Activated CD8-positive, alpha-beta memory T cell treated with anti-CD3 and anti-CD28 coated beads, Interleukin-2, amount 50 U/mL, for 48 hours (primary cell): ENCODE measurements at regions not wholly inside any gene's neighbourhood (a gene's known extent, or its start where the extent isn't known, plus 50 kb on each side); places are given as distances from the start of the nearest gene placed in this dataset.

Source experiments
- DNase-seq: peaks from one replicate; pipeline ENCODE4 v3.0.0-alpha.2; 2020

DNA sequence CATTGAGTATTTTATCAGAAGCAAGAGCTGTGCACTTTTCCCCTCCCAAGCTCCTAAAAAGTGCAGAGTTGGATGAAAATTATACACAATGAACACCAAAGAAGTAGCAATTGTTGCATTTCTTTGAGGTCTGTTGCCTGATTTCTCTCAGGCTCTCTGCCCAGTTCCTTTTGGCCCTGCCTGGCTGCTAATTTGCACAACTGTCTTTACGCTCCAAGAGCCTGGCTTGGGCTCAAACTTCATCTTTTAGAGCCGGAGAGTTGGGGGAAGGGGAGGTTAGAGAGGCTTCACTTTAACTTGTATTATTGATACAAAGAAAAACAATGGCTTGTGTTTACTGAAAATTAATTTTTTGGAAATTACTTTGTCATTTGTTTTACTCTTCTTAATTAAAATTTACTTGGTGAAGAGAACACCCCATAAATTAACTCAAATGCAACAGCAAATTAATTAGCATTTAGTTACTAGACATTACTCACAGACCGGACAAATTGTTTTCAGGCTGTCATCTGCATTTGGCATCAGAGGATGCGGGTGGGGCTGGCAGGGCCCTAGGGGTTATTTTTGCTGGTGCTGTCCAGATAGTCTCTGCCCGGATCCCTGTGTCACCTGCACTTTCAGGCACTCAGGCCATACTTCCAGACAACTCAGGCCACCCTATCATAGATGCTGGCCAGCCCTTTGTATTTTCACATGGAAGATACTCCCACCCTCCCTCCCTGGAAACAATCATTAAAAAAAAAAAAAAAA lies 407.3 kb downstream of the NXPE2 start:
- no peak for DNase-seq

DNA sequence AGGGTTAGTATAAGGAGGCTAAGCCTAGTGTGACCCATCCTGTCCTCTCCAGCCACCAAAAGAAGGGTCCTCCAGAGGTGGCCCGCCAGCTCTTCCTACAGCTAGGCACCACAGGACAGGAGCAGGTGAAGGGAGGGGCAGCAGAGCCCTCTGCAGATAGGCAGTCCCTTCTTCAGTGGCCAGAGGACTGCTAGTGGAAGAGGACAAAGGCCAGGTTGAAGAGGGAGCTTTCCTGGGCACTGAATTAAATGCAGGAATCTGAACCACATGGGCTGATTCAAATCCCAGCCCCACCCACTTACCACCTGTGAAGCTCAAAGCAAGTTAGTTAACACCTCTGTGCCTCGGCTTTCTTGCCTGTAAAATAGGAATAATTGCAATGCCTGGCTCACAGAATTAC lies 409.5 kb downstream of the NXPE2 start:
- DNase-seq = no peak

DNA sequence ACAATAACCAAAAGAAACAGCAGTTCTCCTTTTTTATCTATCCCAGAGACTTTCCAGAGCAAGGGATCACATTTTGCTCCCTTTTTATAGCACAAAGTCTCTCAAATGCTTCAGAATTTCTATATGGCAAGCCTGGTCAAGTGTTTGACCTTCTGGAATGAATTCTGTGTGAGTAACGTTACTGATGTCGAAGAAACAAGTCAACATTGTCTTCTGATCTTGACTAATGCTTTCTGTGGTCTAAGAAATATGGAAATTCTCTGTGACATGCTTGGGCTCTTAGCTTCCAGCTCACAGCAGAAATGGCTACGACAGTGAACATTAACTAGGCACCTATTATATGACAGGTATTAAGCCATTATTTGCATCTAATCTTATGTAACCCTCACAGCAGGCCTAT lies 411.7 kb downstream of the CADM1 start:
- DNase-seq = no peak

DNA sequence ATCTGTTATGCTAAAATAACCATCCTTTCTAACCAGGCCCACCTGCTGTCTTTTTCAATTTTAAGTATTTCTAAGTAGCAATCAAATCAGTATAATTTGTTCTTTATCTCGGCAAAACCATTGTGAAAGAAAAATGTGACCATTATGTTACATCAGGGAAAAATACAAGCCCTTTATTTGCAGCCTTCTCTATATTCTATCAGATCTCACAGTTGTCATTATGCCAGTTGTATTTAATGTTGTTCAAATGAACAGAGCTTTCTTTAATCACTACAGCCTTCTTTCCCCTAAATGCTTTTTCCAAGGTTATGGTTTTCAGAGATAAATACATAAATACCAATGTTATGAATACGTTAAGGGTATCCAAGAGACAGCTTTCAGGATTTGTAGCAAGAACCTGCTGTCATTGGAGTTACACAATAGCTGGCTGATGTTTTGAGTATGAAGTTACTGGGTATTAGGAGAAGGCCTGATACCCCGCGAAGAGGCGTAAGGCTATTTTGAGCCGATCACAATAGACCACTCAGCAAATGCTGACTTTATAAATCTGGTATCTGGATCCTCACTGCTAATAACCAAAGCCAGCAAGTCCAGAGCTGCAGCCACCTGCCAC lies 406.3 kb downstream of the CADM1 start:
- no peak for DNase-seq

DNA sequence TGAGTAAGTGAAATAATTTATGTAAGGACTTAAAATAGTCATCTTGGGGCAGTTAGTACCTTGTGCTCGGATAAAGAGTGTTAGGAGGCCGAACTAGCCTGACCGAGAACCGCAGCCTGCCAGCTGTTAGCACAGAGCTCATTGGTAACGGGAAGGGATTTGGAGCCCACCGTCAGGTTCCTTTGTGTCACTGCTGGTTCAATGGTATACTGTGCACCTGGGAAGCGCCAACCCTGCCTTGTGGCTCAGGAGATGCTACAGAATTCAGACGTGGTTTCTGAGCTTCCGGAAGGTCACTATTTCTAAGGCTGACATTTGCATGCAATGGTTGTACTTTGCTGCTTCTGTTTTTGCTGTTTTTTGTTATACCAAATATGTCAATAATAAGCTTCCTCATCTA lies 403.5 kb downstream of the CADM1 start:
- DNase-seq = no peak

DNA sequence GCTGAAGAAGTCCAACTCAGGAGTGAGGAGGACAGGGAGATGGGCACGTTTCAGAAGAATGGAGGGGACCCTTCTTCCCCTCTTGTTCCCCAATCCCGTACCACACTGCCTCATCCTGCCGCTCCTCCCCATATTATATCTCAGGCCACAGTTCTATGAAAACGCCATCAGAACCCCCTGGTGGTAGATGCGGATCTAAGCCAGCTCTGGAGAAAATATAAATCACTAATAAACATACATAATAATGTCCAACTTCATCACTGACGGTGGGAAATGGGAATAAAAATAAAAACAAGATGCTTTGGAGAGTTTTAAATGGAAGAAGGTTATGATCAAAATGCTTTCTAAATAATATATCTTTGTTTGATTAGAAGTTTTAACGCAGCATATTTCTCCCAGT lies 400.3 kb downstream of the CADM1 start:
- no peak for DNase-seq

DNA sequence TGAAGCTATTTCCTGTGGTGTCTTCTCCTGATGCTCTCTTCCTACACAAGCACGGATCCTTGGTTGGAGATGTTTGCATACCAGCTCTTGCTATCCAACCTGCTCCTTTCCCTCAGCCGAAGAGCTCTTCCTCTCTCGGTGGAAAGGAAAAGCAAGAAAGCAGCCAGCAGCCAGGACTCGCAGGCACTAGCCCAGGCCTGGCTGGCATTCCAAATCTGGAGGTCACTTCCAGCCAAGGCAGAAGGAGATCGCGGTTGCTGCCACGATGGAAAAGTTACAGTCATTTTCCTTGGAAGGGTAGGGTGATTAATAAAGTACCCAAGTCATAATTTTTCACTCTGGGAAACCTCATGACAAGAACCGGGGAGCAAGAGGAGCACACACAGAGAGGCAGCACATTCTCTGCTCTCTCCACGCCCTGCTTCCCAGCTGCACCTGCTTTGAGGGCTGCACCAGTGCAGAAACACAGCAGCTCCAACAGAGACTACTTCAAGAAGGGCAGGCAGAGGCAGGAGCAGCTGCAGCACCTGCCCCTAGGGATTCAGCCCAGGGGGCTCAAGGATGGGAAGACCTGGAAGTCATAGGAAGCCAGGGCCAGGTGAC lies 399.3 kb downstream of the CADM1 start:
- DNase-seq = no peak

DNA sequence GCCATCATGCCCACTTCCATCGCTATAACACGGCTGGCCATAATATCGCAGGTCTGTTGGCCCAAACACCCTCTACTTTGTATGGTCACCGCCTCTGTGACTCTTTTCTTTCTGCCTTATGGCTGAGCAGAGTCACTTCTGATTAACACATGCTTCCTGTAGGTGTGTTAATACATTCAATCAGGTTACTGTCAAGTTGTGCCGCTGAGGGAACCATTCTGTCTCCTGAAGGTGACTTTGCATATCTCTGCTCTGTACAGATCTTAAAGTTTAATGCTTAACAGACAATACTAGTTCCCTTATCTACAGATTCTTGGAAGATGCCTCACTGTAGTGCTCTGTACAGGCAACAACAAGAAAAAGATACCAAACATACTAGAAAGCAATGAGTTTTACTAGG lies 393.1 kb downstream of the CADM1 start:
- DNase-seq = no peak

DNA sequence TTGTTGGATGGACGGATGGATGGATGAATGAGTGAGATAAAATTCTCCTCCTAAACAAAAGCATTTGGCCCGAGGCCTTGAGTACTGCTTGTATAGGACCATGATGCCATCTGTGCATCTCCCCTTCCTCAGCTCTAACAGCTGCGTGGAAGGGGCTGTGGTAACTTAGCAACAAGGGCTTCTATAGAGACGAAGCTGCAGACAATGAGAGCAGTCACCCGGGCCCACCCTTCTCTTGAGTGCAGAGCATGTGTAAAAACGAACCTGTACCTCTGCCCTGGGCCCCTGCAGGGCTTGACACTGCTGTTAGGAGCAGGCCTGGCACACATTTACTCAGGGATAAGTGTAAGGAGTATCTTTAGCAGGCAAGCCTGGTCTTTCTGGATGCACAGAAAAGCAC lies 391.5 kb downstream of the CADM1 start:
- no peak for DNase-seq

DNA sequence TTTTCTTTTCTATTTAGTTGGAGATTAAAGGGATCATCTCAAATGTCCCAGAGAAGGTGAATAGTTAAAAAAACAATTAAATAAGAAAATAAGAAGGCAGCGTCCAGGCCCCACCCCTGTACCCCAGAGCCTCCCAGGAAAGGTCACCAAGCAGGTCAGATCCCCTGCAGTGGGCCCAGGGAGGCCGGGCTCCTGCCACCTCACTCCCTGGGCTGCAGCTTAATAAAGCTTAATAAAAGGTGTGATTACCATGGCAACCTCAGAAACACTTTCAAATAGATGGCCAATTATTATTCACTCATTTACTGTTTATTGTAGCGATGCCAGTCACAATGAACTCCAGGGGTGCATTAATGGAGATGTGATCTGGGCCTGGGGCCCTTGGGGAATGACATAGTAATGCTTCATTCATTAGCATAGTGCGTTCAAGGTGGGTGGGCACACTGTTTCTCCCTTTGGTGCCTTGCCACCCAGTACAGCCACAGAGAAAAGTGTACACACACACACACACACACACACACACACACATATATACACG lies 386.2 kb downstream of the CADM1 start:
- DNase-seq = no peak

DNA sequence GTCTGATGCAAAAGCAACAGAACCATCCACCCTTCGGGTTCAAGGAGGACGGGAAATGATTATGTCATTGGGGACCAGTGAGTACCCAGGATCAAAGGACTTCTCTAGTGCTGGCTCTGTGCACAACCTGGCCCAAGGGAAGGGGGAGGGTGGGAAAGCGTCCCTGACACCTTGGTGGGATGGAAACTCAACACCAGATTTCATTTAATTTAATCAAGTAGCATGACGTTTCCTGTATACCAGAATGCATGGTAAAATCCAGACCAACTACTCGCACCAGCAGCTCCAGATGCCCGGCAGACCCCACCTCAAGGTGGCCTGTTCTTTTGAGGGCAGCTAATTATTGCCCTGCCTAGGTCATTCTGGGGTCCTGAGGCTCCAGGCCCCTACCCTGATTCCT lies 385.1 kb downstream of the CADM1 start:
- no peak for DNase-seq
